ENCODE measurements at regions not wholly inside any gene's neighbourhood (a gene's known extent, or its start where the extent isn't known, plus 50 kb on each side); places are given as distances from the start of the nearest gene placed in this dataset.

GRCh38 chr4:106803083-106803482 lies 233.0 kb downstream of the DKK2 start:
- H3K36me3 Mint-ChIP-seq, result no peaks in the 10 kb centered on the region
- DNase-seq (ENCODE audit: low spot score), result no peak
- no peaks in the 10 kb centered on the region for H3K27me3 ChIP-seq
- H4K20me1 ChIP-seq (ENCODE audit: low read depth), result no peaks in the 10 kb centered on the region
- H3K4me3 ChIP-seq, result no peak overlapping the region
- H3K4me1 ChIP-seq, result no peaks in the 10 kb centered on the region
- H3K79me2 ChIP-seq (ENCODE audit: low read depth), result no peaks in the 10 kb centered on the region
- H3K27ac ChIP-seq, result no peak overlapping the region
- no peak overlapping the region for H3K9ac ChIP-seq
- H3K4me3 Mint-ChIP-seq, result no peak overlapping the region
- no peaks in the 10 kb centered on the region for H3K9me3 ChIP-seq (ENCODE audit: low read depth)
- TF ChIP-seq EZH2 (IDR thresholded peaks at IDR 0.05) (no peak), CTCF (IDR thresholded peaks at IDR 0.05) (no peak), EZH2phosphoT487 (IDR thresholded peaks at IDR 0.05) (no peak)
- H3K4me2 ChIP-seq, result no peak overlapping the region
- no peaks in the 10 kb centered on the region for H3K27me3 Mint-ChIP-seq (ENCODE audit: insufficient read depth, low read depth)
- no peak overlapping the region for H3K27ac Mint-ChIP-seq
- H3K36me3 ChIP-seq, result no peaks in the 10 kb centered on the region
- no peaks in the 10 kb centered on the region for H3F3A ChIP-seq (ENCODE audit: low read depth)
- H2AFZ ChIP-seq (replicated peaks), result no peak overlapping the region
- H3K4me1 Mint-ChIP-seq, result no peaks in the 10 kb centered on the region
- no peaks in the 10 kb centered on the region for H3K9me3 Mint-ChIP-seq

- Histone ChIP-seq H2AFZ (replicated peaks) (no peak overlapping the region), H3K4me2 (no peak overlapping the region), H3K79me2 (ENCODE audit: low read depth) (no peaks in the 10 kb centered on the region), H3K36me3 (no peaks in the 10 kb centered on the region), H3K9ac (no peak overlapping the region), H3K4me3 (no peak overlapping the region), H3F3A (ENCODE audit: low read depth) (no peaks in the 10 kb centered on the region), H3K27me3 (no peaks in the 10 kb centered on the region), H3K9me3 (ENCODE audit: low read depth) (no peaks in the 10 kb centered on the region), H3K4me1 (no peaks in the 10 kb centered on the region), H3K27ac (no peak overlapping the region), H4K20me1 (ENCODE audit: low read depth) (no peaks in the 10 kb centered on the region)
- TF ChIP-seq EZH2phosphoT487 (IDR thresholded peaks at IDR 0.05) (no peak), CTCF (IDR thresholded peaks at IDR 0.05) (no peak), EZH2 (IDR thresholded peaks at IDR 0.05) (no peak)
- Mint-ChIP-seq H3K27ac (no peak overlapping the region), H3K9me3 (no peaks in the 10 kb centered on the region), H3K27me3 (ENCODE audit: insufficient read depth, low read depth) (no peaks in the 10 kb centered on the region), H3K4me1 (no peaks in the 10 kb centered on the region), H3K36me3 (no peaks in the 10 kb centered on the region), H3K4me3 (no peak overlapping the region)
- DNase-seq (ENCODE audit: low spot score), result no peak
These were observed 234.7 kb downstream of the DKK2 start for GRCh38 chr4:106801386-106801785.

- Histone ChIP-seq H2AFZ (replicated peaks) (no peak overlapping the region), H3K9me3 (ENCODE audit: low read depth) (no peaks in the 10 kb centered on the region), H3K79me2 (ENCODE audit: low read depth) (no peaks in the 10 kb centered on the region), H3K27me3 (no peaks in the 10 kb centered on the region), H3K27ac (no peak overlapping the region), H3F3A (ENCODE audit: low read depth) (no peaks in the 10 kb centered on the region), H3K9ac (no peak overlapping the region), H3K4me2 (no peak overlapping the region), H3K4me1 (no peaks in the 10 kb centered on the region), H3K4me3 (no peak overlapping the region), H3K36me3 (no peaks in the 10 kb centered on the region), H4K20me1 (ENCODE audit: low read depth) (no peaks in the 10 kb centered on the region)
- no peaks in the 10 kb centered on the region for H3K4me1 Mint-ChIP-seq
- TF ChIP-seq CTCF (IDR thresholded peaks at IDR 0.05) (no peak), EZH2phosphoT487 (IDR thresholded peaks at IDR 0.05) (no peak), EZH2 (IDR thresholded peaks at IDR 0.05) (no peak)
- no peak for DNase-seq (ENCODE audit: low spot score)
- peaks cover 2% of the 10 kb centered on the region for H3K27me3 Mint-ChIP-seq (ENCODE audit: insufficient read depth, low read depth)
- no peak overlapping the region for H3K27ac Mint-ChIP-seq
- no peaks in the 10 kb centered on the region for H3K9me3 Mint-ChIP-seq
- H3K36me3 Mint-ChIP-seq, result no peaks in the 10 kb centered on the region
- H3K4me3 Mint-ChIP-seq, result no peak overlapping the region
These were observed 239.2 kb downstream of the DKK2 start for GRCh38 chr4:106796876-106797275.

GRCh38 chr4:106795326-106795725 lies 240.8 kb downstream of the DKK2 start:
- Histone ChIP-seq H3K79me2 (ENCODE audit: low read depth) (no peaks in the 10 kb centered on the region), H3K9me3 (ENCODE audit: low read depth) (no peaks in the 10 kb centered on the region), H4K20me1 (ENCODE audit: low read depth) (no peaks in the 10 kb centered on the region), H3K27me3 (no peaks in the 10 kb centered on the region), H3F3A (ENCODE audit: low read depth) (no peaks in the 10 kb centered on the region), H3K4me2 (no peak overlapping the region), H2AFZ (replicated peaks) (no peak overlapping the region), H3K4me1 (no peaks in the 10 kb centered on the region), H3K27ac (no peak overlapping the region), H3K36me3 (no peaks in the 10 kb centered on the region), H3K4me3 (no peak overlapping the region), H3K9ac (no peak overlapping the region)
- H3K4me1 Mint-ChIP-seq, result no peaks in the 10 kb centered on the region
- H3K27ac Mint-ChIP-seq, result no peak overlapping the region
- no peak overlapping the region for H3K4me3 Mint-ChIP-seq
- DNase-seq (ENCODE audit: low spot score), result no peak
- H3K9me3 Mint-ChIP-seq, result no peaks in the 10 kb centered on the region
- peaks cover 2% of the 10 kb centered on the region for H3K27me3 Mint-ChIP-seq (ENCODE audit: insufficient read depth, low read depth)
- no peaks in the 10 kb centered on the region for H3K36me3 Mint-ChIP-seq
- TF ChIP-seq EZH2phosphoT487 (IDR thresholded peaks at IDR 0.05) (no peak), EZH2 (IDR thresholded peaks at IDR 0.05) (no peak), CTCF (IDR thresholded peaks at IDR 0.05) (no peak)

Measured in neural progenitor cell (in vitro differentiated cells).